ENCODE measurements at regions not wholly inside any gene's neighbourhood (a gene's known extent, or its start where the extent isn't known, plus 50 kb on each side); places are given as distances from the start of the nearest gene placed in this dataset.

GRCh38 chr10:2488446-2489005 lies 578.8 kb upstream of the PFKP start:
- no peak for DNase-seq

- no peak for DNase-seq
These were observed 579.4 kb upstream of the PFKP start for GRCh38 chr10:2487921-2488320.

GRCh38 chr10:2478656-2479055 lies 588.7 kb upstream of the PFKP start:
- no peak for DNase-seq

GRCh38 chr10:2476812-2477553 lies 590.4 kb upstream of the PFKP start:
- no peak for DNase-seq

GRCh38 chr10:2476218-2476811 lies 591.0 kb upstream of the PFKP start:
- DNase-seq: no peak

GRCh38 chr10:2475711-2476217 lies 591.6 kb upstream of the PFKP start:
- DNase-seq: no peak

- DNase-seq: no peak
These were observed 595.5 kb upstream of the PFKP start for GRCh38 chr10:2471811-2472210.

GRCh38 chr10:2469802-2470201 lies 597.5 kb upstream of the PFKP start:
- DNase-seq: no peak

- no peak for DNase-seq
These were observed 602.9 kb upstream of the PFKP start for GRCh38 chr10:2464483-2464882.

- no peak for DNase-seq
These were observed 604.0 kb upstream of the PFKP start for GRCh38 chr10:2463316-2463715.

GRCh38 chr10:2462581-2462980 lies 604.8 kb upstream of the PFKP start:
- DNase-seq: no peak

- DNase-seq: no peak
These were observed 606.5 kb upstream of the PFKP start for GRCh38 chr10:2460812-2461211.

- no peak for DNase-seq
These were observed 607.6 kb upstream of the PFKP start for GRCh38 chr10:2459713-2460112.

- DNase-seq: no peak
These were observed 610.5 kb upstream of the PFKP start for GRCh38 chr10:2456834-2457233.

GRCh38 chr10:2445370-2445769 lies 622.0 kb upstream of the PFKP start:
- no peak for DNase-seq

- DNase-seq: no peak
These were observed 627.4 kb upstream of the PFKP start for GRCh38 chr10:2439983-2440382.

GRCh38 chr10:2439000-2439399 lies 628.3 kb upstream of the PFKP start:
- DNase-seq: no peak

- no peak for DNase-seq
These were observed 629.0 kb upstream of the PFKP start for GRCh38 chr10:2438248-2438939.

- no peak for DNase-seq
These were observed 630.4 kb upstream of the PFKP start for GRCh38 chr10:2436933-2437332.

- no peak for DNase-seq
These were observed 635.4 kb upstream of the PFKP start for GRCh38 chr10:2431961-2432360.

- no peak for DNase-seq
These were observed 639.9 kb upstream of the PFKP start for GRCh38 chr10:2427412-2427811.

GRCh38 chr10:2425320-2425719 lies 642.0 kb upstream of the PFKP start:
- DNase-seq: no peak

- DNase-seq: no peak
These were observed 652.8 kb upstream of the PFKP start for GRCh38 chr10:2414562-2414961.

GRCh38 chr10:2414039-2414438 lies 653.3 kb upstream of the PFKP start:
- DNase-seq: no peak

All from activated effector memory CD4-positive, alpha-beta T cell treated with Interleukin-2 at 50 U/mL for 16 hours (primary cell).